ENCODE measurements at regions not wholly inside any gene's neighbourhood (a gene's known extent, or its start where the extent isn't known, plus 50 kb on each side); places are given as distances from the start of the nearest gene placed in this dataset.
"Not testable (repeated sequence)": the region's sequence is repeated elsewhere in the genome, so short reads cannot be mapped to it uniquely, and the experiment has no call there.

DNA sequence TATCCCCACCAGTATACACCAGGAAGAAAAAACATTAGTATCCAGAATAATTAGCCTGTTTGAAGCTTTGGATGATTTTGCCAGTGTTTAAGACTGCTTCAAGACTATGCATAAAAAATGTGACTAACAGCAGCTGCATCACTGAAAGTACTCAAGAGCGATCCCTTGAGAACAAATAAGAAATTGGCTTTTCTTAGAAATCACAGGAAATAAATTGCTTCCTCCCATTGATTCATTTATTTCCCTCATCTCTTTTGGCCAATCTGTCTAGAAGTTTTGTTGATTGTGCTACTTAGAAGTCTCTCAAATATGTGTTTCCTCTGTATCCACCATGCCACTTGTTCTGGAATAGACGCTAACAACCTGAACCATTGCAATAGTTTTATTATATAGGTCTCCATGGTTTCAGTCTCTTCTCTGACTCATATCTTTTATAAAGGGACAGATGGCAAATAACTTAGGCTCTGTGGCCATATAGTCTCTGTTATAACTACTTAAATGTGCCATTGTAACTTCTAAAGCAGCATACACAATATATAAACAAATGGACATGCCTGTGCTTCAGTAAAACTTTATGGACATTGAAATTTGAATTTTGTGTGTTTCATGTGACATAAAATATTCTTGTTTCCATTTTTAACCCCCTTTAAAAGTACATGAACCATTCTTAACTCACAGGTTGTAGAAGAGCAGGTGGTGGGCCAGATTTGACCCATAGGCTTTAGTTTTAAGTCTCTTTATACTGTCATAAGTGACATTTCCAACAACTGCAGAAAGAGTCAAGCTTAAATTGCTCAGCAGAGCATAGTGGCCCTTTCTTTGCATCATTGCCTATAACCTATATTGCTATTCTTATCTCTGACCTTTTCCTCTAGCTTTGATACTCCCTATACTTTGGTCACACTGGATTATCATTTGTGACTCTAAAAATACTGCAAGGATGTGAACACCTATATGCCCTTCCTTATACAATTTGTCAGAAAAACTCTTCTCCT, 123.9 kb downstream of the MC4R start:
- Histone ChIP-seq H3K36me3 (ENCODE audit: control insufficient read depth, insufficient read depth, low read length) (no peaks in the 10 kb centered on the region), H3K4me3 (ENCODE audit: low read depth, low read length) (no peak overlapping the region), H3K27ac (ENCODE audit: low read depth, low read length) (no peak overlapping the region), H3K9me3 (ENCODE audit: control insufficient read depth, insufficient read depth, low read depth, low read length) (no peaks in the 10 kb centered on the region), H3K9ac (ENCODE audit: low read length) (no peak overlapping the region), H3K4me1 (ENCODE audit: control insufficient read depth, insufficient read depth, low read length) (no peaks in the 10 kb centered on the region), H3K27me3 (ENCODE audit: control insufficient read depth, insufficient read depth, low read length) (no peaks in the 10 kb centered on the region)

DNA sequence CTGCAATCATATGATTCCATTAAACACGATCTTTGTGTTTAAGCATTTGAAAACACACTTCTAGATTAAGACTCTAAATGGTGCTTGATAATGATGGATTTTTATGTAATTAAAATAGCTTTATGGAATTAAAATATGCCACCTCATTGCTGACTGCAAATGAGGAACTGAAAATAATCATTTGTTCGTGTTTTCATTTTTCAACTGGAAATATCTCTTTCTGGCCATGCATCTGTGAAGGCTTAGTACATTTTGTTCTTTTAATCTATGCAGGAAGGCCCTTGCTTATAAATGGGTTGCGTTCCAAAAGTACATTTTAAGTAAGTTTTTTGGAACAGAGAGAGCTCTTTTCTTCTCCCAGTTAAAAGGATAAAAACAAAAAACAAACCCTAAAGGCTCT, 125.5 kb downstream of the MC4R start:
- Histone ChIP-seq H3K9me3 (ENCODE audit: control insufficient read depth, insufficient read depth, low read depth, low read length) (no peaks in the 10 kb centered on the region), H3K36me3 (ENCODE audit: control insufficient read depth, insufficient read depth, low read length) (no peaks in the 10 kb centered on the region), H3K4me1 (ENCODE audit: control insufficient read depth, insufficient read depth, low read length) (no peaks in the 10 kb centered on the region), H3K27ac (ENCODE audit: low read depth, low read length) (no peak overlapping the region), H3K9ac (ENCODE audit: low read length) (no peak overlapping the region), H3K4me3 (ENCODE audit: low read depth, low read length) (no peak overlapping the region), H3K27me3 (ENCODE audit: control insufficient read depth, insufficient read depth, low read length) (no peaks in the 10 kb centered on the region)

DNA sequence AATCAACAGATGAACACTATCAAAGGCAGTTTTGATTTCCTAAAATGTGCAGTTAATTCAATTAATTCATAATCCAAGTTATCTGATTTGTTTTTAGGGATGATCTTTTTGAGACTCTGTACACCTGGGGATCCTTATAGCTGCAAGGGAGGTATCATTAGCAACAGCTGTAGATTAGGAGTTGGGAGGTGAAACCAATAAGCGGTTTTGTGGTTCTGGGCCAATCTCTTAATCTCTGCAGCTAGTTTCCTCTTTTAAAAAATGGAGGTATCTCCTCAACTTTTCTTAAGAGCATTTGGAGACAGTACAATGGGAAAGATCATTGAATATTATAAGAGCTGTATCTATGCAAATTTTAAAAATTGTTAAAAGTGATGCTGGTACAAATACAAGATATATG, 126.0 kb downstream of the MC4R start:
- no peak overlapping the region for H3K27ac ChIP-seq (ENCODE audit: low read depth, low read length)
- no peaks in the 10 kb centered on the region for H3K9me3 ChIP-seq (ENCODE audit: control insufficient read depth, insufficient read depth, low read depth, low read length)
- no peak overlapping the region for H3K9ac ChIP-seq (ENCODE audit: low read length)

DNA sequence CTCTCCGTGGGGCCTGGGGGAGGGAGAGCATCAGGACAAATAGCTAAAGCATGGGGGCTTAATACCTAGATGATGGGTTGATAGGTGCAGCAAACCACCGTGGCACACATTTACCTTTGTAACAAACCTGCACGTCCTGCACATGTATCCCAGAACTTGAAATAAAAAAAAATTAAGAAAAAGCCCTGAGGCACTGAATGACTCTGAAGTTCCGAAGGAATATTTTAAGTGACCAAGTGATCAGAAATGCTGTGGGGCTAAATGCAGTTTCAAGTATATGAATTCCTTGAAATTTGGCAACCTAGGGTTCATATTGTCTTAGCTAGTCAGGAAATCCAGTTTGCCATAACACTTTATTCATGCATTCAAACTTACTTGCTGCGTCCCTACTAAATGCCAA, 127.5 kb downstream of the MC4R start:
- H3K27ac ChIP-seq (ENCODE audit: low read depth, low read length): no peak overlapping the region
- peaks cover 3% of the 10 kb centered on the region; the same call in 1 of the 2 replicates for H3K9me3 ChIP-seq (ENCODE audit: control insufficient read depth, insufficient read depth, low read depth, low read length)
- H3K9ac ChIP-seq (ENCODE audit: low read length): no peak overlapping the region

More for the DNA sequence above, 126.0 kb downstream of the MC4R start:
- Histone ChIP-seq H3K36me3 (ENCODE audit: control insufficient read depth, insufficient read depth, low read length) (no peaks in the 10 kb centered on the region), H3K27me3 (ENCODE audit: control insufficient read depth, insufficient read depth, low read length) (no peaks in the 10 kb centered on the region), H3K4me3 (ENCODE audit: low read depth, low read length) (no peak overlapping the region), H3K4me1 (ENCODE audit: control insufficient read depth, insufficient read depth, low read length) (no peaks in the 10 kb centered on the region)

DNA sequence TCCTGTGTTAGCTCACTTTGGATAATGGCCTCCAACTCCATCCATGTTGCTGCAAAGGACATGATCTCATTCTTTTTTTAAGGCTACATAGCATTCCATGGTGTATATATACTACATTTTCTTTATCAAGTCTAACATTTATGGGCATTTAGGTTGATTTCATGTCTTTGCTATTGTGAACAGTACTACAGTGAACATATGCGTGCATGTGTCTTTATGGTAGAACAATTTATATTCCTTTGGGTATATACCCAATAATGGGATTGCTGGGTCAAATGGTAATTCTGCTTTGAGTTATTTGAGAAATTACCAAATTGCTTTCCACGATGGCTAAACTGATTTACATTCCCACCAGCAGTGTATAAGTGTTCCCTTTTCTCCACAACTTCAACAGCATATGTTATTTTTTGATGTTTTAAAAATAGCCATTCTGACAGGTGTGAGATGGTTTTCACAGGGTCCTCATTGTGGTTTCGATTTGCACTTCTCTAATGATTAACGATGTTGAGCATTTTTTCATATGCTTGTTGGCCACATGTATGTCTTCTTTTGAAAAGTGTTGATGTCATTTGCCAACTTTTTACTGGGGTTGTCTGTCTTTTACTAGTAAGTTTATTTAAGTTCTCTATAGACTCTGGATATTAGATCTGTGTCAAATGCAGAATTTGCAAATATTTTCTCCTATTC, 133.4 kb downstream of the MC4R start:
- H3K27ac ChIP-seq (ENCODE audit: low read depth, low read length); H3K9ac ChIP-seq (ENCODE audit: low read length); H3K4me3 ChIP-seq (ENCODE audit: low read depth, low read length); H3K36me3 ChIP-seq (ENCODE audit: control insufficient read depth, insufficient read depth, low read length); H3K27me3 ChIP-seq (ENCODE audit: control insufficient read depth, insufficient read depth, low read length); H3K9me3 ChIP-seq (ENCODE audit: control insufficient read depth, insufficient read depth, low read depth, low read length); H3K4me1 ChIP-seq (ENCODE audit: control insufficient read depth, insufficient read depth, low read length): not testable (repeated sequence)

More for the DNA sequence above, 127.5 kb downstream of the MC4R start:
- no peak overlapping the region for H3K4me3 ChIP-seq (ENCODE audit: low read depth, low read length)
- no peaks in the 10 kb centered on the region for H3K36me3 ChIP-seq (ENCODE audit: control insufficient read depth, insufficient read depth, low read length)
- H3K27me3 ChIP-seq (ENCODE audit: control insufficient read depth, insufficient read depth, low read length): no peaks in the 10 kb centered on the region
- no peaks in the 10 kb centered on the region for H3K4me1 ChIP-seq (ENCODE audit: control insufficient read depth, insufficient read depth, low read length)

DNA sequence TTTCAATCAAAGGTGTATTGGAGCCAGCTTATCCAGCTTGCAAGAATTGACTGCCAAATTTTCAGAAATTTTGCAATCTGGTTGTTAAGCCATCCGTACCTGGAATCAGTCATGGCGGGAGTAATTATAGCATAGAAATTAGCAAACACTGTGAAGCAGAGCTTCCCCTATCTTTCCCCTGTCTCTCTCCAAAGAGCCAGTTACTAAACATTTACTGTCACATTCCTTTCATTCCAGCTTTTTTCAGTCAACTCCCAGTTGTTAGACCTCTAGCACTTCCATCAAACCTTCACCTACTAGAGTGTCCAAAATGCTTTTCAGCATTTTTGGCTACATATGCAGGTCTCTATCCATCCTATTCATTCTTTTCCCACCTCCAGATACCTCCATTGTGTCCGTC, 137.4 kb downstream of the MC4R start:
- no peak overlapping the region for H3K9ac ChIP-seq (ENCODE audit: low read length)
- no peaks in the 10 kb centered on the region for H3K9me3 ChIP-seq (ENCODE audit: control insufficient read depth, insufficient read depth, low read depth, low read length)
- H3K27me3 ChIP-seq (ENCODE audit: control insufficient read depth, insufficient read depth, low read length): no peaks in the 10 kb centered on the region
- H3K36me3 ChIP-seq (ENCODE audit: control insufficient read depth, insufficient read depth, low read length): no peaks in the 10 kb centered on the region
- peaks cover 8% of the 10 kb centered on the region; the same call in 1 of the 2 replicates for H3K4me1 ChIP-seq (ENCODE audit: control insufficient read depth, insufficient read depth, low read length)
- H3K27ac ChIP-seq (ENCODE audit: low read depth, low read length): no peak overlapping the region
- H3K4me3 ChIP-seq (ENCODE audit: low read depth, low read length): no peak overlapping the region

DNA sequence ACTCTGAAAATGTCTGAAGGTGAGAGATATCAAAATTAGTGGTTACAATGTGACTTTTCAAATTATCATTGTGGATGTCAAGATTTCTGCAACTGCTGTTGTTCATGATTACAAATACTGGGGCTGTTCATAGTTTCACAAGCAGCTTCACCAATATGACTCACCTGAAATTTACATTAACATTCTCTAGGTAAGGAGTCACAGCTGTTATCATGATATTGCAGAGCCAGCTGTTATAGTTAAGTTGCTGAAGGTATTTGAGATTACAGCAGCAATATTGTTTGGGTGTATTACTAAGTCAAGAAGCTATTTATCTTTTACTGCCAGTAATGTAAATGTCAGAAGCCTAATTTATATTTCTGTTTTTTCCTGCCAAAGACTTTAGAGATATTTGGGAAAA, 140.0 kb downstream of the MC4R start:
- no peak overlapping the region for H3K4me3 ChIP-seq (ENCODE audit: low read depth, low read length)
- H3K27ac ChIP-seq (ENCODE audit: low read depth, low read length): no peak overlapping the region
- peaks cover 8% of the 10 kb centered on the region; the same call in 1 of the 2 replicates for H3K4me1 ChIP-seq (ENCODE audit: control insufficient read depth, insufficient read depth, low read length)
- H3K27me3 ChIP-seq (ENCODE audit: control insufficient read depth, insufficient read depth, low read length): no peaks in the 10 kb centered on the region
- no peak overlapping the region for H3K9ac ChIP-seq (ENCODE audit: low read length)
- H3K36me3 ChIP-seq (ENCODE audit: control insufficient read depth, insufficient read depth, low read length): no peaks in the 10 kb centered on the region
- no peaks in the 10 kb centered on the region for H3K9me3 ChIP-seq (ENCODE audit: control insufficient read depth, insufficient read depth, low read depth, low read length)

DNA sequence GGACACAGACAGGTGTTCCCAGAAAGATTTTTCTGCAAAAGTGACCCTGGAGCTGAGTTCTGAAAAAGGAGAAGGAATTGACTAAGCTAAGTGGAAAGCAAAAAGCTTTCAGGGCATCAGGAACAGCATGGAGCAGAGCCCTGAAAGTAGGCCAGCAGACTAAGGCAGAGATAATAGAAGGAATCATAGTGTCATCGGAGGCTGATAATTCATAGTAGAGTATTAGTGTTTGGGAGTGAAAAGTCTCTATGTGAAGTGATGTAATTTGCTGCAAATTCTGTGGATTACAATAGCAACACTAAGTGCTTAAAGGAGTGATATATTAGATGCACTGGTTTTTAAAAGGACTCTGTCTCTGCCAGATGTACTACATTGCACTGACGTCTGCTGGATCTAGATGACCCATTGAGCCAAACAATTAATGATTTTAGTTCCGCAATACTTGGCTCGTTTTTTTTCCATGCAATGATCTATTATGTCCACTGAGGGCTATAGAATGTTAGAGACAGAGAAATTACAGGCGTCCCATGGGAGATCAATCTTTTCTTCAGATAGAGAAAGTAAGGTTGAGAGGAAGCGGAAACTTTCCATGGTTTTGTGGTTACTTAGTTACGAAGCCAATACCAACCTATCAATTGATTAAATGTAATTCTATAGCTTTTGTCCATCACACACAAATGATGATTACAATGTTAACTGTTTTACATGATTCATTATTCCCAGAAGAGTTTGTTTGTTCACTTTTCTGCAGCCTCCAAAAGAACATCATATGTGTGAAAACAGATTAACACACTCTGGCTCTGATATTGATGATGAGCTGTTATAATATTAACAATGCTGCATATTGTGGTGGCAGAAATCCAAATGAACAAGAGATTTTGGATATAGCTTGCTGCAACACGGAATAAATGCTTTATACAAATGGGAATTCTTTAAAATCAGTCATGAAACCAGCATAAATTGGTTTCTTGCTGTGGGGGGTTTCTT, 143.7 kb downstream of the MC4R start:
- Histone ChIP-seq H3K4me1 (ENCODE audit: control insufficient read depth, insufficient read depth, low read length) (no peaks in the 10 kb centered on the region), H3K9me3 (ENCODE audit: control insufficient read depth, insufficient read depth, low read depth, low read length) (no peaks in the 10 kb centered on the region), H3K4me3 (ENCODE audit: low read depth, low read length) (no peak overlapping the region), H3K36me3 (ENCODE audit: control insufficient read depth, insufficient read depth, low read length) (no peaks in the 10 kb centered on the region), H3K9ac (ENCODE audit: low read length) (no peak overlapping the region), H3K27me3 (ENCODE audit: control insufficient read depth, insufficient read depth, low read length) (no peaks in the 10 kb centered on the region), H3K27ac (ENCODE audit: low read depth, low read length) (no peak overlapping the region)

DNA sequence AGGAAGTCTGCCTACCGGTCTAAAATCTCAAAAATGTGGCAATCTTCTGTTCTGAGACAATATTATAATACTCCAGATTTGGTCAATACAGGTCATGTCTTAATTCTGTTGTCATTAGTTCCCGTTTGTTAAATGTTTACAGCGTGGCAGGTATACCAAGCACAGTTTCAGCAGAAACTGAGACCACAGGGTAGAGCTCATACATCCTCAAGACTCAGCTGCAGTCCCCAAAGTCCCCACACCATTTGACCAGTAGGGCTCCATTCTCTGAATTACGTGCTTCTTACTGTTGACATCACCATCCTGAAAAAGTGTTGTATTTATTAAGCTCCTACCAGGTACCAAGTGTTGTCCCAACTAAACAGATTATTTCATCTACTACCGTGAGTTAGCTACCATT, 157.1 kb downstream of the MC4R start:
- H3K27ac ChIP-seq (ENCODE audit: low read depth, low read length): no peak overlapping the region
- no peak overlapping the region for H3K4me3 ChIP-seq (ENCODE audit: low read depth, low read length)
- H3K4me1 ChIP-seq (ENCODE audit: control insufficient read depth, insufficient read depth, low read length): no peaks in the 10 kb centered on the region
- no peaks in the 10 kb centered on the region for H3K27me3 ChIP-seq (ENCODE audit: control insufficient read depth, insufficient read depth, low read length)
- H3K36me3 ChIP-seq (ENCODE audit: control insufficient read depth, insufficient read depth, low read length): no peaks in the 10 kb centered on the region
- H3K9me3 ChIP-seq (ENCODE audit: control insufficient read depth, insufficient read depth, low read depth, low read length): no peaks in the 10 kb centered on the region
- H3K9ac ChIP-seq (ENCODE audit: low read length): no peak overlapping the region

DNA sequence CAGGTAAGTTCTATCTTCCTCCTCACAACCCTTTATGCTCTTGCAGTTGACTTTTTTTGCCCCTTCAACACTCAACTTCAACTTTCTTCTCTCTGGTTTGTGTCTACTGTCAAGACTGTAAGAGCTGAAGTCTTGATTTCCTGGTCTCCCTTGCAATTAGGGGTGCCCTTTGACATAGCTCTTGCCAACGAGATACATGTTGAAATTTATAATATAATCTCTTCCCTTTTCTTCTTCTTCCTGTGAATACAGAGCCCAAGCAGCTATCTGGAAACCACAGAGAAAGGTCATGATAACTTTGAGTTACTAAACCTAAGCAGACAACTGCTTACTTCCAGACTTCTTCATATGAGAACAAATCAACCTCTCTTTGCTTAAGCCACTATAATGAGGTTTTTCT, 163.5 kb downstream of the MC4R start:
- H3K4me1 ChIP-seq (ENCODE audit: control insufficient read depth, insufficient read depth, low read length): no peaks in the 10 kb centered on the region
- H3K4me3 ChIP-seq (ENCODE audit: low read depth, low read length): no peak overlapping the region
- H3K36me3 ChIP-seq (ENCODE audit: control insufficient read depth, insufficient read depth, low read length): no peaks in the 10 kb centered on the region
- H3K9me3 ChIP-seq (ENCODE audit: control insufficient read depth, insufficient read depth, low read depth, low read length): no peaks in the 10 kb centered on the region
- no peak overlapping the region for H3K27ac ChIP-seq (ENCODE audit: low read depth, low read length)
- H3K9ac ChIP-seq (ENCODE audit: low read length): no peak overlapping the region
- no peaks in the 10 kb centered on the region for H3K27me3 ChIP-seq (ENCODE audit: control insufficient read depth, insufficient read depth, low read length)
